Mesodermal cell (in vitro differentiated cells): ENCODE measurements at regions not wholly inside any gene's neighbourhood (a gene's known extent, or its start where the extent isn't known, plus 50 kb on each side); places are given as distances from the start of the nearest gene placed in this dataset.

Experiments used
- H3K27ac ChIP-seq: 2 replicates; pipeline ENCODE4 v1.7.0; 2013; ENCODE audit warnings: mild to moderate bottlenecking, low read depth, low read length, moderate library complexity; ENCODE audit not compliant: severe bottlenecking
- H3K36me3 ChIP-seq: 2 replicates; pipeline ENCODE4 v1.7.1; 2013; ENCODE audit warnings: mild to moderate bottlenecking, low read length, moderate library complexity; ENCODE audit not compliant: control insufficient read depth, insufficient read depth
- H3K4me1 ChIP-seq: one replicate; pipeline ENCODE4 v1.7.1; 2013; ENCODE audit warnings: mild to moderate bottlenecking, low read length; ENCODE audit not compliant: insufficient read depth, control insufficient read depth, poor library complexity, severe bottlenecking
- H3K4me3 ChIP-seq: 2 replicates; pipeline ENCODE4 v1.7.0; 2013; ENCODE audit warnings: low read length, control low read depth, mild to moderate bottlenecking; ENCODE audit not compliant: insufficient read depth, poor library complexity, severe bottlenecking; ENCODE audit errors: extremely low read depth
- H3K9me3 ChIP-seq: 2 replicates; pipeline ENCODE4 v1.7.1; 2013; ENCODE audit warnings: mild to moderate bottlenecking, low read length, moderate library complexity; ENCODE audit not compliant: control insufficient read depth
- WGBS, 2 experiments: methylation state at CpG; one replicate each; pipeline ENCODE4 v1.1.5; 2013; ENCODE audit warnings: missing lambda C conversion rate in 2 of 2; ENCODE audit not compliant: insufficient coverage in 2 of 2; 5-methylcytosine and 5-hydroxymethylcytosine counted together

GRCh38 chr7:96638669-96639068 lies 71.0 kb downstream of the SEM1 start:
- Histone ChIP-seq H3K27ac (no peak overlapping the region), H3K4me1 (no peaks in the 10 kb centered on the region), H3K9me3 (no peaks in the 10 kb centered on the region), H3K36me3 (no peaks in the 10 kb centered on the region), H3K4me3 (no peak overlapping the region)
- no CpG with 5 or more reads among the region's 1 CpG for WGBS, 2 experiments

- Histone ChIP-seq H3K36me3 (no peaks in the 10 kb centered on the region), H3K9me3 (no peaks in the 10 kb centered on the region), H3K4me1 (no peaks in the 10 kb centered on the region), H3K27ac (no peak overlapping the region), H3K4me3 (no peak overlapping the region)
These were observed 72.1 kb downstream of the SEM1 start for GRCh38 chr7:96637522-96637921.

- H3K9me3 ChIP-seq = no peaks in the 10 kb centered on the region
- no peaks in the 10 kb centered on the region for H3K4me1 ChIP-seq
- 84 to 100% methylated on average over 1 to 2 of the region's 3 CpGs for WGBS, 2 experiments
- no peaks in the 10 kb centered on the region for H3K36me3 ChIP-seq
- no peak overlapping the region for H3K27ac ChIP-seq
- H3K4me3 ChIP-seq = no peak overlapping the region
These were observed 72.7 kb downstream of the SEM1 start for GRCh38 chr7:96636979-96637378.

- Histone ChIP-seq H3K9me3 (no peaks in the 10 kb centered on the region), H3K4me3 (no peak overlapping the region), H3K27ac (no peak overlapping the region), H3K4me1 (no peaks in the 10 kb centered on the region), H3K36me3 (no peaks in the 10 kb centered on the region)
- 67 to 90% methylated on average over 1 of the region's 1 CpG for WGBS, 2 experiments
These were observed 73.2 kb downstream of the SEM1 start for GRCh38 chr7:96636342-96636860.

- H3K36me3 ChIP-seq = no peaks in the 10 kb centered on the region
- no peak overlapping the region for H3K4me3 ChIP-seq
- no peaks in the 10 kb centered on the region for H3K9me3 ChIP-seq
- H3K27ac ChIP-seq = no peak overlapping the region
- WGBS, 2 experiments = 58 to 78% methylated on average over 2 of the region's 2 CpGs
- no peaks in the 10 kb centered on the region for H3K4me1 ChIP-seq
These were observed 79.8 kb downstream of the SEM1 start for GRCh38 chr7:96629884-96630283.

GRCh38 chr7:96624954-96625353 lies 84.7 kb downstream of the SEM1 start:
- Histone ChIP-seq H3K27ac (no peak overlapping the region), H3K9me3 (no peaks in the 10 kb centered on the region), H3K4me3 (no peak overlapping the region), H3K36me3 (no peaks in the 10 kb centered on the region), H3K4me1 (no peaks in the 10 kb centered on the region)
- WGBS, 2 experiments = no CpG with 5 or more reads among the region's 2 CpGs

- Histone ChIP-seq H3K27ac (no peak overlapping the region), H3K4me3 (no peak overlapping the region), H3K4me1 (no peaks in the 10 kb centered on the region)
These were observed 87.7 kb downstream of the SEM1 start for GRCh38 chr7:96621932-96622331.

GRCh38 chr7:96614154-96614867 lies 95.3 kb downstream of the SEM1 start:
- no peaks in the 10 kb centered on the region for H3K9me3 ChIP-seq
- no peaks in the 10 kb centered on the region for H3K4me1 ChIP-seq
- 82 to 98% methylated on average over 4 of the region's 5 CpGs for WGBS, 2 experiments
- H3K27ac ChIP-seq = no peak overlapping the region
- no peaks in the 10 kb centered on the region for H3K36me3 ChIP-seq
- H3K4me3 ChIP-seq = no peak overlapping the region

More at GRCh38 chr7:96621932-96622331, 87.7 kb downstream of the SEM1 start:
- H3K9me3 ChIP-seq = no peaks in the 10 kb centered on the region
- no peaks in the 10 kb centered on the region for H3K36me3 ChIP-seq

GRCh38 chr7:96612034-96612433 lies 97.6 kb downstream of the SEM1 start:
- Histone ChIP-seq H3K4me3 (no peak overlapping the region), H3K36me3 (no peaks in the 10 kb centered on the region), H3K4me1 (no peaks in the 10 kb centered on the region), H3K9me3 (no peaks in the 10 kb centered on the region), H3K27ac (no peak overlapping the region)
- no CpG with 5 or more reads among the region's 1 CpG for WGBS, 2 experiments

- WGBS, 2 experiments = no CpG with 5 or more reads among the region's 2 CpGs
- Histone ChIP-seq H3K36me3 (no peaks in the 10 kb centered on the region), H3K27ac (no peak overlapping the region), H3K4me1 (no peaks in the 10 kb centered on the region), H3K4me3 (no peak overlapping the region), H3K9me3 (no peaks in the 10 kb centered on the region)
These were observed 104.5 kb downstream of the SEM1 start for GRCh38 chr7:96605045-96605716.

GRCh38 chr7:96599288-96599936 lies 110.2 kb downstream of the SEM1 start:
- Histone ChIP-seq H3K9me3 (no peaks in the 10 kb centered on the region), H3K27ac (no peak overlapping the region), H3K4me3 (no peak overlapping the region), H3K36me3 (no peaks in the 10 kb centered on the region), H3K4me1 (no peaks in the 10 kb centered on the region)
- 79 to 80% methylated on average over 2 to 3 of the region's 4 CpGs for WGBS, 2 experiments
